ENCODE measurements at regions not wholly inside any gene's neighbourhood (a gene's known extent, or its start where the extent isn't known, plus 50 kb on each side); places are given as distances from the start of the nearest gene placed in this dataset.

GRCh38 chr2:103805746-103806145 is 1043.9 kb downstream of the TMEM182 start:
- no peak for DNase-seq (ENCODE audit: insufficient read length, low spot score, missing footprints)
- H3K4me2 ChIP-seq (ENCODE audit: insufficient read depth, low read length): no peak overlapping the region
- no peaks in the 10 kb centered on the region for H3K27me3 ChIP-seq (ENCODE audit: insufficient read depth, low read length)
- H3K9me3 ChIP-seq (ENCODE audit: low read depth, low read length): peaks cover 4% of the 10 kb centered on the region
- H3K79me2 ChIP-seq (ENCODE audit: insufficient read depth, low read length): no peaks in the 10 kb centered on the region
- no peaks in the 10 kb centered on the region for H4K20me1 ChIP-seq (ENCODE audit: insufficient read depth, low read length)
- no peak for TF ChIP-seq CTCF (IDR thresholded peaks at IDR 0.05; ENCODE audit: extremely low read depth, low read depth, low read length)
- H3K36me3 ChIP-seq (ENCODE audit: insufficient read depth, low read length): no peaks in the 10 kb centered on the region
- no peak overlapping the region for H3K27ac ChIP-seq (ENCODE audit: low read depth, low read length)
- no peak overlapping the region for H3K4me3 ChIP-seq (ENCODE audit: insufficient read depth, low read length)
- no peak overlapping the region for H2AFZ ChIP-seq (ENCODE audit: low read length)
- H3K4me1 ChIP-seq (ENCODE audit: insufficient read depth, low read length): no peaks in the 10 kb centered on the region

- Histone ChIP-seq H3K27me3 (ENCODE audit: insufficient read depth, low read length) (no peaks in the 10 kb centered on the region), H2AFZ (ENCODE audit: low read length) (no peak overlapping the region), H3K79me2 (ENCODE audit: insufficient read depth, low read length) (no peaks in the 10 kb centered on the region), H3K4me2 (ENCODE audit: insufficient read depth, low read length) (no peak overlapping the region), H4K20me1 (ENCODE audit: insufficient read depth, low read length) (no peaks in the 10 kb centered on the region), H3K27ac (ENCODE audit: low read depth, low read length) (no peak overlapping the region), H3K36me3 (ENCODE audit: insufficient read depth, low read length) (no peaks in the 10 kb centered on the region), H3K9me3 (ENCODE audit: low read depth, low read length) (peaks cover 4% of the 10 kb centered on the region), H3K4me3 (ENCODE audit: insufficient read depth, low read length) (no peak overlapping the region), H3K4me1 (ENCODE audit: insufficient read depth, low read length) (no peaks in the 10 kb centered on the region)
- no peak for DNase-seq (ENCODE audit: insufficient read length, low spot score, missing footprints)
- TF ChIP-seq CTCF (IDR thresholded peaks at IDR 0.05; ENCODE audit: extremely low read depth, low read depth, low read length): no peak
Measured at GRCh38 chr2:103808814-103809213, 1045.1 kb upstream of the POU3F3 start.

- no peaks in the 10 kb centered on the region for H3K27me3 ChIP-seq (ENCODE audit: insufficient read depth, low read length)
- no peak for TF ChIP-seq CTCF (IDR thresholded peaks at IDR 0.05; ENCODE audit: extremely low read depth, low read depth, low read length)
Measured at GRCh38 chr2:103809415-103809814, 1044.5 kb upstream of the POU3F3 start.

GRCh38 chr2:103809941-103810441 is 1043.9 kb upstream of the POU3F3 start:
- no peaks in the 10 kb centered on the region for H3K27me3 ChIP-seq (ENCODE audit: insufficient read depth, low read length)
- H2AFZ ChIP-seq (ENCODE audit: low read length): no peak overlapping the region
- DNase-seq (ENCODE audit: insufficient read length, low spot score, missing footprints): no peak
- H3K4me2 ChIP-seq (ENCODE audit: insufficient read depth, low read length): no peak overlapping the region
- no peak overlapping the region for H3K27ac ChIP-seq (ENCODE audit: low read depth, low read length)
- no peak for TF ChIP-seq CTCF (IDR thresholded peaks at IDR 0.05; ENCODE audit: extremely low read depth, low read depth, low read length)
- H3K9me3 ChIP-seq (ENCODE audit: low read depth, low read length): peaks cover 4% of the 10 kb centered on the region
- H3K79me2 ChIP-seq (ENCODE audit: insufficient read depth, low read length): no peaks in the 10 kb centered on the region
- H4K20me1 ChIP-seq (ENCODE audit: insufficient read depth, low read length): no peaks in the 10 kb centered on the region
- no peaks in the 10 kb centered on the region for H3K4me1 ChIP-seq (ENCODE audit: insufficient read depth, low read length)
- H3K36me3 ChIP-seq (ENCODE audit: insufficient read depth, low read length): no peaks in the 10 kb centered on the region
- H3K4me3 ChIP-seq (ENCODE audit: insufficient read depth, low read length): no peak overlapping the region

More at GRCh38 chr2:103809415-103809814, 1044.5 kb upstream of the POU3F3 start:
- no peak overlapping the region for H3K4me2 ChIP-seq (ENCODE audit: insufficient read depth, low read length)
- peaks cover 4% of the 10 kb centered on the region for H3K9me3 ChIP-seq (ENCODE audit: low read depth, low read length)
- H3K4me1 ChIP-seq (ENCODE audit: insufficient read depth, low read length): no peaks in the 10 kb centered on the region
- H2AFZ ChIP-seq (ENCODE audit: low read length): no peak overlapping the region
- H3K36me3 ChIP-seq (ENCODE audit: insufficient read depth, low read length): no peaks in the 10 kb centered on the region
- no peaks in the 10 kb centered on the region for H3K79me2 ChIP-seq (ENCODE audit: insufficient read depth, low read length)
- no peak for DNase-seq (ENCODE audit: insufficient read length, low spot score, missing footprints)
- H3K27ac ChIP-seq (ENCODE audit: low read depth, low read length): no peak overlapping the region
- H3K4me3 ChIP-seq (ENCODE audit: insufficient read depth, low read length): no peak overlapping the region
- H4K20me1 ChIP-seq (ENCODE audit: insufficient read depth, low read length): no peaks in the 10 kb centered on the region
